GM21390 (cell line): ENCODE measurements at regions not wholly inside any gene's neighbourhood (a gene's known extent, or its start where the extent isn't known, plus 50 kb on each side); places are given as distances from the start of the nearest gene placed in this dataset.

Source experiments
- ATAC-seq: cut with Tn5 transposase; IDR thresholded peaks from one replicate; pipeline ENCODE4 v1.9.1; 2021; ENCODE audit not compliant: unreplicated experiment

DNA sequence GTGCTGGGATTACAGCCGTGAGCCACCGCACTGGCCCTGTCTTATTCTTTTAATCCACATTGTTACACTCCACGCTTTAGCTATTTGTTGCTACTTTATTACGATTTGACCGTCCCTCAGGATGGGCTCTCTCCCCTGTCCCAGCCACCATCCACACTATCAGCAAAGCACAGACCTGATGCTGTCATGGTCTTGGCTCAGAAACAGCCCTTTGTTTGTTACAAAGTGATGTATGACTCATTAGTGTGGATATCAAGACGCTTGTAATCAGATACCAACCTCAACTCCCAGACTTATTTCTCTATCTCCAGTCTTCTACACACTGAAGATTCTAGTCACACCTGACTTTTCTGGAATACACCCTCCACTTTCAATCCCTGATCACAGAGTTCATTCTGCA lies 84.6 kb upstream of the FREM2 start:
- no peak for ATAC-seq

DNA sequence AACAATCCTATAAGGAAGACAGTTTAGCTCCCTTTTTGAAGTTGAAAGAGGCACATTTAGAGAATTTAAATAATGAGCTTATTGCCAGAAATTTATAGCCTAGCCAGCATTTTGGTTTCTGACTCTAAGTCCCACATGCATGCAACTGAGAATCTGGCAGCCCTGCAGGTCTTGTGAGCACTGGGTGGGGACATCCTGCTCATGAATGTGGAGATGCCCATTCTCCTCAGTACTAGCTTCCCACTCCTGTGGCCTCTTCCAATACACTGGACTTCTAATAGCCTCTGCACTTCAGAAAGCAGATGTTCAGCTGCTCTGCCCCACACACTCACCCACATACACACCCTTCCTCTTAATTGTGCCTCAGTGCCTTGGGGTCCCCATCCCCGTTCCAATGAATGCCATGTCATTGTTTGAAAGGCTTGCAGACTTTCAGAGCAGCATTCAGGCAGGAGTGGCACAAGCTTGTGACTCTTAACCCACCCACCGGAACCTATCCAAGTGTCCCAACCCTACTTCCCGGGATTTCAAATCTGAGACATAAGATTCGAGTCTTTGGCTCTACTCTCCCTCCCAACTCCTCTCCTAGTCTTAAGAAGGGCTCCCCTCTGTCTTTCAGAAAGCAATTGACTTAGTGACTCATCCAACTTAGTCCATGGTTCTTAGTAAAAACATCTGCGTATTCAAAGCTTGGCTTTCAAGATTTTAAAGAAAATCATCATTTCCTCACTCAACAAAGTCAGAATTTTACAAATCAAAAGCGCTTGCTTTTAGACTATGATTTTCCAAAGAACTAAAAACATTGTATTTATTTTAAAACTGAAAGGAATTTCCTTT lies 80.0 kb upstream of the FREM2 start:
- no peak for ATAC-seq

DNA sequence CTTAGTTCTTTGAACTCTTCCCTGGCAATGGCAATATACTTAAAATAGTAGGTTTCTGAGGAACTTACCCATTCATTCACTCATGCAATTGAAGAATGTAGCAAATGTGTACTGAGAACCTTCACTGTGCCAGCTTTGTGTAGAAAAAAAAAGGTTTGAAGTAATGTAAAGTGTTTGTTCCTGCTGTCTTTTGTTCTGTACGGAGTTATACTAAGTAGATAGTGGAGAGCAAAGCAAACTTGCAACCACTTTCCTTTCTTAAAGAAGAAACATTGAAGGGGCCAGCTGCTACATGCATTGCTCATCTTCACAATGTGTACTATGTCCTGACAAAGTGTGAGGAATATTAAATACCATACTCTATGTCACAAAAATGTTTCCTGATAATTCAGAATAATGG lies 68.9 kb upstream of the FREM2 start:
- ATAC-seq: no peak

DNA sequence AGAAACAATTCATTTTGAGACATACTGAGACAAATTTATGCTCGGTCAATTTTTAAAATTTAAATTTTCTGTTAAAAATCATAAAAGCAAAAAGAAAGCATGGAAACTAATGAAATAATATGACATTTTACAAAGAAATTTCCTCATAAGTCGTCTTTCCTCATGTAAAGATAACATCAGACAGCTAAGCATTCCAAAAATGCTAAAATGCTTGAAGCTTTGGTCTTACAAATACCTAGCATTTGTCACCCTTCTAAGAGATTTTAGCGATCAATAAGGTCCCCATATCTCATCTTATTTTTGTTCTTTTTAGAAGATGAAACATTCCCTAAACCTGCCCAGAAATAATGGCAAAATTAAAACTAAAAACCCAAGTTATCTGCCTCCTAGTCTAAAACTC lies 68.5 kb upstream of the FREM2 start:
- ATAC-seq: no peak

DNA sequence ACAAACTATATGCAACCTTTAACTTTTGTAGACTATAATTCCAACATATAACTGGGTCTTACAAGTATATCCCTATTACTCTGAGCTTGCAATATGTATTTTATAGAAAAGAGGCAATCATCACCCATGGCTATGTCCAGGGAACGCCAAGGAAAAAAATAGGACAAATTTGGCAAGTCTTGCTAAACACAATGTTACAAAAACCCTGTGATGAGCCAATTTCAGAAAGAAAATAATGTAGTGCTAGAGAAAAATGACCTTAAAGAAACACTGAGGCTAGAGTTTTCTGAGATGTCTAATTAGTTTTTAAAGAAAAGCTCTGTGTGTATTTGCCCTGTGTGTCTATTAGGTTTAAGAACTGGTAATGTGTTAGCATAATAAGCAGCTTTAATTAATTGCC lies 68.0 kb upstream of the FREM2 start:
- no peak for ATAC-seq

DNA sequence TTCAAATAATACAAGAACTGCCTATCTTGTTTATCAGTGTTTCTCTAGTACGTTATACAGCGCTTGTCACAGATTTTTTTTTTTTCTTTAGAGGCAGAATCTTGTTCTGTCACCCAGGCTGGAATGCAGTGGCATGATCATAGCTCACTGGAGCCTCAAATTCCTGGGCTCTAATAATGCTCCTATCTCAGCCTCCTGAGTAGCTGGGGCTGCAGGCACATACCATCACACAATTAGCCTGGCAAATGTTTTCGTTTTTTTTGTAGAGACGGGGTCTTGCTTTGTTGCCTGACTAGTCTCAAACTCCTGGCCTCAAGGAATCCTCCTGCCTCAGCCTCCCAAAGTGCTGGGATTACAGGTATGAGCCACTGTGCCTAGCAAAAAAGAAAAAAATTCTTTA lies 66.0 kb upstream of the FREM2 start:
- ATAC-seq: no peak

DNA sequence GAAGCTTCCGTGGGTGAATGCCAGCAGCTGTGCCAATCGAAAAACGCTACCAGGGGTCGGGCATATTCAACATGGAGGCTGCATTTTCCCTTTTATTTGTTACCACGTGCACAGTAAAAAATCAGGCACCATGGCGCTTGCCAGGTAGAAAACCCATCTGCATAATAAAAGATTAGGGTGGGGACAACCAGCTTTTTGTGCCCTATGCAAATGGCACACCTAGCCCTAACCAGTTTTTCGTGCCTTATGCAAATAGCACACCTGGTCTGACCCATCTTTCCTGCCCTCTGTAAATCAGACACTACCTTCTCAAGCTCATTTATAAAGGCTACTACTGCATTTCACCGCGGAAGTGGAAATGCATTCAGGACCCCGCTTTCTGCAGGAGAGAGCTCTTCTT lies 62.1 kb upstream of the FREM2 start:
- no peak for ATAC-seq

DNA sequence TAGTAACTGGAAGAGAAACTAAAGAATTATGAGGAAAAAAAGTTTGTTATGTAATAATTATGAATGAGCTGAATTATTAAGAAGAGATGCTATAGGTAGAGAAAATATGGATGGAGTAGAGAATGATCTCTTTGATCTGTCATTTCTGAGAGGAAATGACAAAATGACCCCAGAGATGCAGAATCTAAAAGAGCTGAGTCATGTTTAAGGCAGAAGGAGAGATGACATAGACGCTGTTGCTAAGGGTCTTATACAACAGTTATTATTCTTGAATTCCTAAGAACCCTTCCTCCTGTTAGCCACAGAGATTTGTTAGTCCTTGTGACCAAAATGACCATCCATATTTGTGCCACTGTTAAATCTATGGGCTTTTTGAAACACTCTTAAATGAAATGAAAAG lies 58.3 kb upstream of the FREM2 start:
- no peak for ATAC-seq

DNA sequence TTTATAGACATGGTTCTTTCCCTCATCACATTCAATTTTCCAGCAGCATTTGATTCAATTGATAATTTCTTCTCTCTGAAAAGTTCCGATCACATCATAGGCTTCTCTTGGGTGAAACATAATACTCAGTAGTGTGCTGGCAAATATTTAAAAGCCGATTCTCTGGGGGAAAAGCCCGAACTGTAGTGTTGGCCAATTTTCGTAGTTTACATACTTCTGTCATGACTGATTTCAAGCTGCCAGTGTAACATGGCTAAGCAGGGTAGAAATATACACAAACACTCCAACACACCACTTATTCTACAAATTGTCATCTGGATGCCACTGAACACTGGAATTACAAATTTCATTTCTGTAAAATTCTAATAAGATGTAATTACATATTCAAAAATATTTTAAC lies 56.1 kb upstream of the FREM2 start:
- no peak for ATAC-seq

DNA sequence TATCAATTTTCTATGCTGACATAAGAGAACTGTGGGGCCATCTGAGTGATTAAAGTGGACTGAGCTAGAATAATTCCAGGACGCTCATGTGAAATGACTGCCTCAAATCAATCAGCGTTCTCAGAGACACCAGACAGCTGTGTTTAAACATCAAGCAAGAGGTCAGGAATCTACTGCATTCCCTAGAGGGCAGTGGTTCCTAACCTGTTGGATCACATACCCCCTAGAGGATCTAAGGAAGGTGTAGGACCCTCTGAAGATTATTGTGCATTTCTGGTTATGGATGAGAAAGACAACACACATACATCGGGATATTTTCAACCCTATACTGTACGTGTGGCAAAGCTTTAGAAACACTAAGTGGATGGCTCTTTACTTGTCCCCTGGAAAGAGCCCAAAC lies 51.8 kb upstream of the FREM2 start:
- ATAC-seq: no peak

DNA sequence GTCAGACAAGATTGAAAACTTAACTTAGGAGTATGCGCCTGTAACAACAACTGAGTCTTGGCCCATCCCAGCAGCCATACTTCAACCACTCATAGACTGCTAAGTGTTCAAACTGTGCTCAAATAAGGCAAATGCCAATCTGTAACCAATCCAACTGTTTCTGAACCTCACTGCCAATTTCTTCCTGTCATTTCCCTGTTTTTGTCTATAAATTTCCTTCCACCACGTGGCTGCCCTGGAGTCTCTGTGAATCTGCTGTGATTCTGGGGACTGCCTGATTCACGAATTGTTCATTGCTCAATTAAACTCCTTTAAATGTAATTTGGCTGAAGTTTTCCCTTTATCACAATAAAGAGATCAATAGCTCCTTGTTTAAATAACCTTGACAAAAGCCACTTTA lies 50.8 kb upstream of the FREM2 start:
- no peak for ATAC-seq

DNA sequence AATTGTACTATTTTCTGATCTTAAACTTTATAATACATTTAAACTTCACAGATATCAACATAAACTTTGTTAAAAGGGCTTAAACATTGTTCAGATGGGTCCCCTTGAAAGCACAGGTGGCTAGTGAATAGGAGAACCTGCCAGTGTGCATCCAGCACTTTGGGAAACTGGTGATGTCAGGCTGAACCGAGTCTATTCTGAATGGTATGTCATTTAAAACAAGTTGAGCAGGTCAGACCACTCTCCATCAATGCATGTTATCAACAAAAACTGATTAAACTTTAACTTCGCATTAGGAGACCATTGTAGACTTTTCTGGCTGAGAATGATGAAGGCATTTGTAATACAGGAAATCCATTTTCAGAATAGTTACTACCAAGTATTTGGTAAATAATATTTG lies 50.1 kb upstream of the FREM2 start:
- ATAC-seq: no peak
